HG02943 (cell line): ENCODE measurements at regions not wholly inside any gene's neighbourhood (a gene's known extent, or its start where the extent isn't known, plus 50 kb on each side); places are given as distances from the start of the nearest gene placed in this dataset.
A peak's percentile ranks its signal among the peaks of the same experiment; 100 is the strongest.

Experiments
- ATAC-seq: cut with Tn5 transposase; IDR thresholded peaks from one replicate; pipeline ENCODE4 v1.9.1; 2021; ENCODE audit warnings: mild to moderate bottlenecking, low read depth, moderate library complexity; ENCODE audit not compliant: unreplicated experiment

DNA sequence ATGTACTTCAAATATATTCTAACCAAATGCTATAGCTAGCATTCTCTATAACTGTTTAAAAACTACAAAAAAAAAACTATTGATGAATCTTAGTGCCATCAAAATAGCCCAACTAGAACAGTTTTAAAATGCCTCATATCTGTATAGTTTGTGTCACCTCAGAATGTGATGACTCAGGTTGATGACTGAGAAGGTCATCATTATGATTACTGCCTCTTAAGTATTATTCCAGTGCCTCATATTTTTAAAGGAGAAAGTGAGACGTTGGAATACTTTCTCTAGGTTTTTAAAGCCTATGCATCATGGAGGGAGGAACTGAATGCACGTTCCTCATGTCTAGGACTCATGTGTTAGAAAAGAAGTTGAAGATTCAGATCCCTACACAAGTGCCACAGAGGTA, 88.2 kb downstream of the TMA16 start:
- ATAC-seq: no peak

GRCh38 chr4:163587867-163588266, 93.4 kb downstream of the TMA16 start:
- ATAC-seq: peak; percentile 46

DNA sequence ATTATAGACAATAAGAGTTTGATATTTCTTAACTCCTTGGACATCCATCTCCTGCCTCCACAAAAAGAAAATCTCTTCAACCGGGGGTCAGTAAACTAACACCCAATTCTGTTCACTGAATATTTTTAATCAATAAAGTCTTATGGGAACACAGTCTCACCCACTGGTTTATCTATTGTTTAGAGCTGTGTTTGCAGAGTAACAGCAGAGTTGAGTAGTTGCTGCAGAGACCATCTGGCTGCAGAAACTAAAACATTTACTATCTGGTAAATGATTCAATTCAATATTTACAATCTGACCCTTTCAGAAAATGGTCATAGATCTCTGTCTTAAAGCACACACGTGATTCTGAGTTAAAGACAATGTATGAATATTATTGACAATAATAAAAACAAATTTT, 94.0 kb downstream of the TMA16 start:
- ATAC-seq: no peak

- ATAC-seq: no peak
These were observed 95.6 kb downstream of the TMA16 start for GRCh38 chr4:163590103-163590502.

DNA sequence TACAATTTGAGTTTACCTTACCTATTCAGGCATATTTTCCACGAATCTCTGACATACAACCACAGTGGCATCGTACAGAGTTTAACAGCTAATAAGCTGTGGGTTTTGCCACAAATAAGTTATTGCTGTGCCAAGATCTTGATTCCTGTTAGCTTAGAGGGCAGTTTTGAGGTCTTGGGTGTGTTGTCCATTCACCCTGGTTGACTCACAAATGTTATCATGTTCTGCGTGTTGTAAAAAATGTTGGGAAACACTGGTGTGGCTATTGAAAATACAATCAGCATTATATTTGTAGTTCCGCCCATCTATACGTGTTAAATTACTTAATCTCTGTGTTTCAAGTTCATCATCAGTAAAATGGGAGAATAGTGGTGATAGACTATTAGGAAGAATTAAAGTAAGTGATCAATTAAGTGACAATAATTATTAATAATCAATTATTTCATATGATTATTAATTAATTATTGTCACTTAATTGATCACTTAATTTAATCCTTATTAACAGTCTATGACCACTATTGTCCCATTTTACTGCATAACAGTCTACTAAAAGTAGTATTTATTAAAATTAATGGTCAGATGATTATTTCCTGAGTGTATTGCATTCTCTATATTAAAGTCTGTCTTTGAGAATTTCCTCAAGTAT, 96.3 kb downstream of the TMA16 start:
- ATAC-seq: no peak

- ATAC-seq: peak; percentile 81
These were observed 97.1 kb downstream of the TMA16 start for GRCh38 chr4:163591614-163592020.

- no peak for ATAC-seq
These were observed 97.7 kb downstream of the TMA16 start for GRCh38 chr4:163592212-163592611.

- no peak for ATAC-seq
These were observed 101.1 kb downstream of the TMA16 start for GRCh38 chr4:163595580-163595979.

- no peak for ATAC-seq
These were observed 103.5 kb downstream of the TMA16 start for GRCh38 chr4:163598028-163598427.

DNA sequence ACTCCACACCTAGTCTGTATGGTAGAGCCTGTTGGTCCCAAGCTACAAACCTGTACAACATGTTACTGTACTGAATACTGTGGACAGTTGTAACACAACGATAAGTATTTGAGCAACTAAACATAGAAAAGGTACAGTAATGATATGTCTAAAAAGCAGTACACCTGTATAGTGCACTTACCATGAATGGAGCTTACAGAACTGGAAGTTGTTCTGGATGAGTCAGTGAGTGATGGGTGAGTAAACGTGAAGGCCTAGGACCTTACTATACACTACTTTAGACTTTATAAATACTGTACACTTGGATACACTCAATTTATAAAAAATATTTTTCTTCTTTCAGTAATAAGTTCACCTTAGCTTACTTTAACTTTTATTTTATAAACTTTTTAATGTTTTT, 104.0 kb downstream of the TMA16 start:
- ATAC-seq: no peak

- ATAC-seq: no peak
These were observed 106.2 kb downstream of the TMA16 start for GRCh38 chr4:163600727-163601126.

DNA sequence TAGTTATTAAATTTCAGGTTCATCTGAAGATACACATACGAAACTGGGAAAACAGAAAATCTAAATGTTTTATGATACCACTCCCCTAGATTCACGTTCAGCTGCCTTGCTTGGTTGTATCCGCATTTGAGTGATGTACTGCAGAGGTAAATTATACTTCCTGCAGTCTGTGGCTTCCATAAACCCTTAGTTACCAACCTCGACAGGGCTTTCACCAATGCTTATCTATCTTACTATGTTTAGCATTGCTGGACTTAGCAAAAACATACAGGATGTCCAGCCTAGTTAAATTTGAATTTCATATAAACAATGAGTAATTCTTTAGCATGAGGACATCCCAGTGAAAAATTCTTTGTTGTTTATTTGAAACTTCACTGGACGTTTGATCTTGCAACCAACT, 108.8 kb downstream of the TMA16 start:
- ATAC-seq: no peak

- no peak for ATAC-seq
These were observed 112.6 kb downstream of the TMA16 start for GRCh38 chr4:163606896-163607691.

DNA sequence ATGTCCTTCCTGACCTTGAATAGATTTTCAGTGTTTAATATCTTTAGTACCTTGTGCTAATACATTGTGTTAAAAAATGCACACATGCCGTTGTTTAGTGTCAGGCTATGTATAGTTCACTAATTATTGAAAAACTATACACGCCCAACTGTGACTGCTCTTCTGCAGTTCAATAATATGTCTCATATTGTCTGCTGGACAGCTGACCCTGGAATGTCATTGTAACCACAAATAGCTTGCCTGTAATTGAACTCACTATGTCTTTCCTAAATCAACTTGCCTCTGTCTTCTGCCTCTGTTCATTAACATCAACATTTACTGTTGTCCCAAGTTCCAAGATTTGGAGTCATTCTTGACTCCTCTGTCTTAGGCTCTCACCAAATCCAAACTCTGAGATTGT, 114.5 kb downstream of the TMA16 start:
- ATAC-seq: no peak

GRCh38 chr4:163610648-163611047, 116.2 kb downstream of the TMA16 start:
- no peak for ATAC-seq

DNA sequence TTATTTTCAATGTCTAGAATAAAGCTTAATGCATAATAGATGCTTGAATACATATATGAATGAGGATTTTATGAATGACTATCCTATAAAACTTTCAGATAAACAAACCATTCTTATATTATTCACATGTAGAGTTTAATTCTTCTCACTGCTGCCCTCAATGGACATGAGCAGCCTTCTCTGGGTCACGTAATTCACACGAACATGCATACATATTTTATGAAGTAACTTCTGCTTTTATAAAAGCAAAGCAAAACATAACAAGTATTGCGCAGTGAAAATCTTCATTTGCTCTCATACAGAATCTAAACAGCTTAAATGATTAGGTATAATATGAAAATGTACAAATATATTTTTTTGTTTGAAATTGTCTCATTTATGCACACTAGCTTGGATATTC, 116.7 kb downstream of the TMA16 start:
- no peak for ATAC-seq

DNA sequence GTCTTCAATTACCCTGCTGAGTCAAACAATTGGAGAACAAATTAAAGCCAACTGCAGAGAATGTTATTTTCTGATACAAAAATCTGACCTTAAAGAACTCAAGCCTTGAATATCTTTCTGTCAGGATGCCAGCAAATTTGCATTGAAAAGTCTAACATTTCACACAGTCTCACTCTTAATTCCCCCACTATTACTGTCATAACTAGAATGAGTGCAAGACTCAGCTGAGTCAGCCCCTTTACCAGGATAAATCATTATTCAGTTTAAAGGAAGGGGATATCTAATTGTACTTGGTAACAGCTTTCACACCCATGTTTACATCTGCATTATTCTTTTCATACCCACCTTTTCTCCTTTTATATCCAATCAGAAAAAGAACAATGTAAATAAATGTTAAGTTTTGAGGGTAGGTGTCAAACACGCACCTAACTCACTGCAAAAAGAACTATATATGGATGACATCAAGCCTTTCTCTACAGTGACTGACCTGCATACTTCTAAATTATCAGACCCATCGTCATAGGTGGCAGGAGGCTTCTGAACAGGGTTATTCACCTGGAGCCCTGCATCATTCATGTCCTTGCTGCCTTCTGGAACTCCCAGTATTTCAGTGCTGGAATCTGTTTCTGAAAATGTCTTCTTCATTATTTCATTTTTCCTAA, 117.4 kb downstream of the TMA16 start:
- no peak for ATAC-seq

GRCh38 chr4:163612762-163613161, 118.3 kb downstream of the TMA16 start:
- ATAC-seq: no peak

GRCh38 chr4:163613383-163613782, 118.9 kb downstream of the TMA16 start:
- ATAC-seq: no peak

- ATAC-seq: no peak
These were observed 120.4 kb downstream of the TMA16 start for GRCh38 chr4:163614866-163615265.

- no peak for ATAC-seq
These were observed 124.4 kb downstream of the TMA16 start for GRCh38 chr4:163618845-163619244.

- ATAC-seq: no peak
These were observed 126.2 kb downstream of the TMA16 start for GRCh38 chr4:163620738-163621137.
